ENCODE measurements at regions not wholly inside any gene's neighbourhood (a gene's known extent, or its start where the extent isn't known, plus 50 kb on each side); places are given as distances from the start of the nearest gene placed in this dataset.

DNA sequence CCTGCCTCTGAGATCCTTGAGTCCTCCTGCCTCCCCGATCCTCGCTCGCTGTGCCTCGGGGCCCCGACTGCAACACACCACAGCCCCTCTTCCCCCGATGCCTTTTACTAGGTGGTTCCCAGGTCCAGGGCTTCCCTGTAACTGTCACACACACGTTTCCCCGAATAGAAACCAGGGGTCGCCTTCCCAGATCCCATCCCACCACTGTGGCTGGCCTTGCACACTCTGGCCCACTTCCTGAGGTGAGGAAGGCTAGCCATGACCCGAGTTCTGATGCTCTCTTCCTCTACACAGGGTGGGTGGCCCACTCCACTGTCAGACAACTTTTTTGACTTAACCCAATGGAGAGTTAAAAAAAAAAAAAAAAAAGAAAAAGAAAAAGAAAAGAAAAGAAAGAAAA lies 139.6 kb upstream of the ASB18 start:
- TF ChIP-seq, protein P1, sequence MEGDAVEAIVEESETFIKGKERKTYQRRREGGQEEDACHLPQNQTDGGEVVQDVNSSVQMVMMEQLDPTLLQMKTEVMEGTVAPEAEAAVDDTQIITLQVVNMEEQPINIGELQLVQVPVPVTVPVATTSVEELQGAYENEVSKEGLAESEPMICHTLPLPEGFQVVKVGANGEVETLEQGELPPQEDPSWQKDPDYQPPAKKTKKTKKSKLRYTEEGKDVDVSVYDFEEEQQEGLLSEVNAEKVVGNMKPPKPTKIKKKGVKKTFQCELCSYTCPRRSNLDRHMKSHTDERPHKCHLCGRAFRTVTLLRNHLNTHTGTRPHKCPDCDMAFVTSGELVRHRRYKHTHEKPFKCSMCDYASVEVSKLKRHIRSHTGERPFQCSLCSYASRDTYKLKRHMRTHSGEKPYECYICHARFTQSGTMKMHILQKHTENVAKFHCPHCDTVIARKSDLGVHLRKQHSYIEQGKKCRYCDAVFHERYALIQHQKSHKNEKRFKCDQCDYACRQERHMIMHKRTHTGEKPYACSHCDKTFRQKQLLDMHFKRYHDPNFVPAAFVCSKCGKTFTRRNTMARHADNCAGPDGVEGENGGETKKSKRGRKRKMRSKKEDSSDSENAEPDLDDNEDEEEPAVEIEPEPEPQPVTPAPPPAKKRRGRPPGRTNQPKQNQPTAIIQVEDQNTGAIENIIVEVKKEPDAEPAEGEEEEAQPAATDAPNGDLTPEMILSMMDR (IDR thresholded peaks at IDR 0.05) = no peak
- TF ChIP-seq POLR2AphosphoS5 (IDR thresholded peaks at IDR 0.05) (no peak), POLR2A (IDR thresholded peaks at IDR 0.05) (no peak)
- Histone ChIP-seq H3K36me3 (no peaks in the 10 kb centered on the region), H3K4me3 (no peak overlapping the region), H3K27me3 (replicated peaks; ENCODE audit: insufficient read depth) (no peaks in the 10 kb centered on the region), H3K27ac (no peak overlapping the region), H3K9me3 (no peaks in the 10 kb centered on the region), H3K4me1 (replicated peaks) (no peaks in the 10 kb centered on the region)
- intact Hi-C loops (cut with DNase I) = no loop called here
- DNase-seq (ENCODE audit: low spot score) = no peak
- WGBS = 92% methylated on average over 10 of the region's 10 CpGs

- TF ChIP-seq POLR2AphosphoS5 (IDR thresholded peaks at IDR 0.05) (no peak), POLR2A (IDR thresholded peaks at IDR 0.05) (no peak)
- TF ChIP-seq, protein P1 (IDR thresholded peaks at IDR 0.05) = no peak
- DNase-seq (ENCODE audit: low spot score) = no peak
- Histone ChIP-seq H3K4me1 (replicated peaks) (no peaks in the 10 kb centered on the region), H3K27ac (no peak overlapping the region), H3K36me3 (no peaks in the 10 kb centered on the region), H3K9me3 (no peaks in the 10 kb centered on the region), H3K4me3 (no peak overlapping the region), H3K27me3 (replicated peaks; ENCODE audit: insufficient read depth) (no peaks in the 10 kb centered on the region)
- intact Hi-C loops (cut with DNase I) = no loop called here
- 100% methylated on average over 6 of the region's 6 CpGs for WGBS
Measured at GRCh38 chr2:236404346-236404745, 140.1 kb upstream of the ASB18 start.

DNA sequence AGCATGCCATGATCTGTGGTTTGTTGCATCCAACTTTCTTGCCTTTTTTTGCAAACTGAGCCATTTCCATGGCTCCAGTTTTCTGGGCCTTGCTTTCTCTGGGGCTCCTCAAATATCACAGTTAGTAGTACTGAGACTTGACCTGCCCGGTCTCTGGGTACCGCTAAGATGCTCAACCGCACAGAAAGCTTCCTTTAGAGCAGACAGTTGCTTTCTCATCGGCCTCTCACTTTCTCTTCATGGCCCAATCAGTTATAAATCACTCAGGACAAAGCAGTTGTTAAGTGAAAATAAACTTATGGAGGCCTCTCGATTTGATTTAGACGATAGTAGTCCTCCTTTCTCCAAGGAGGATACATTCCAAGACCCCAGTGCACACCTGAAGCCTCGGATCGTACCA lies 141.2 kb upstream of the ASB18 start:
- WGBS = 95% methylated on average over 8 of the region's 8 CpGs

DNA sequence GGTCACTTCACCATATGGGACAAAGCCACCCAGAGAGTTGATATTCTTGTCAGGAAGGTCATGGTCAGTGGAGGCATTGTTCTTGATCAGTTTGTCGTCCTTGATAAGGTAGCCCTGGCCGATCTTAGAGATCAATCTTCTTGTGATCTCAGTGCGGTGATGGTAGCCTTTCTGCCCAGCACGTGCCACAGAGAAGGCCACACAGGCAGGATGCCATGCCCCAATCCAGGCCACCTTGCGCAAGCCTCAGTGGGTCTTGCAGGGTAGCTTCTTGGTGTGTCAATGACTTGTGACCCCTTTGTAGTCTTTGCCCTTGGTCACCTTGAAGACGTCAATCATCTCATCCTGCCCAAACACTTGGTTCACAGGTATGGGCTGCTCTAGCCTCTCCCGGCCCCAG lies 143.9 kb upstream of the ASB18 start:
- no peak overlapping the region for H3K27ac ChIP-seq
- no peaks in the 10 kb centered on the region for H3K4me1 ChIP-seq (replicated peaks)
- WGBS = 97% methylated on average over 7 of the region's 7 CpGs
- intact Hi-C loops (cut with DNase I) = no loop called here
- H3K36me3 ChIP-seq = no peaks in the 10 kb centered on the region
- no peak for DNase-seq (ENCODE audit: low spot score)
- no peaks in the 10 kb centered on the region for H3K9me3 ChIP-seq
- TF ChIP-seq, protein P1 (IDR thresholded peaks at IDR 0.05) = no peak
- no peak for TF ChIP-seq POLR2AphosphoS5 (IDR thresholded peaks at IDR 0.05)
- no peak for TF ChIP-seq POLR2A (IDR thresholded peaks at IDR 0.05)
- no peaks in the 10 kb centered on the region for H3K27me3 ChIP-seq (replicated peaks; ENCODE audit: insufficient read depth)
- no peak overlapping the region for H3K4me3 ChIP-seq

More for the DNA sequence above, 141.2 kb upstream of the ASB18 start:
- no peak overlapping the region for H3K27ac ChIP-seq
- H3K36me3 ChIP-seq = no peaks in the 10 kb centered on the region
- DNase-seq (ENCODE audit: low spot score) = no peak
- H3K27me3 ChIP-seq (replicated peaks; ENCODE audit: insufficient read depth) = no peaks in the 10 kb centered on the region
- H3K4me3 ChIP-seq = no peak overlapping the region
- H3K9me3 ChIP-seq = no peaks in the 10 kb centered on the region
- intact Hi-C loops (cut with DNase I) = no loop called here
- no peaks in the 10 kb centered on the region for H3K4me1 ChIP-seq (replicated peaks)
- TF ChIP-seq POLR2A (IDR thresholded peaks at IDR 0.05) (no peak), POLR2AphosphoS5 (IDR thresholded peaks at IDR 0.05) (no peak)
- TF ChIP-seq, protein P1 (IDR thresholded peaks at IDR 0.05) = no peak

DNA sequence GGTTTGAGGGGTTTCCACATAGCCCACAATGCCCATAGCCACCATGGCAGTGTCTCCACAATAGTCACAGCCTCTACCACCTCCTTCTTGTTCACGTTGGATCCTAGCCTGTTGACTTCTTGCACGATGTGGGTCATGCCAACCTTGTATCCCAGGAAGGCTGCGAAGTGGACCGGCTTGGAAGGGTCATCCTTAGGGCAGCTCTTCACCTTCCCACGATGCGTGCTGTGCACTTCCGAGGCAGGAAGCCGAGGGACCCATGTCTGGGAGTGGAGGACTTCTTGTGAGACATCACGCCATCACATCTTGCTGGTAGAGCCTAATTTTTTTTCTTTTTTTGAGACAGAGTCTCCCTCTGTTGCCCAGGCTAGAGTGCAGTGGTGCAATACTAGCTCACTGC lies 144.6 kb upstream of the ASB18 start:
- DNase-seq (ENCODE audit: low spot score) = no peak
- no peak for TF ChIP-seq POLR2AphosphoS5 (IDR thresholded peaks at IDR 0.05)
- no peak for TF ChIP-seq POLR2A (IDR thresholded peaks at IDR 0.05)
- TF ChIP-seq, protein P1 (IDR thresholded peaks at IDR 0.05) = no peak
- Histone ChIP-seq H3K27ac (no peak overlapping the region), H3K4me1 (replicated peaks) (no peaks in the 10 kb centered on the region), H3K9me3 (no peaks in the 10 kb centered on the region), H3K4me3 (no peak overlapping the region), H3K36me3 (no peaks in the 10 kb centered on the region), H3K27me3 (replicated peaks; ENCODE audit: insufficient read depth) (no peaks in the 10 kb centered on the region)
- intact Hi-C loops (cut with DNase I) = no loop called here
- 94% methylated on average over 9 of the region's 9 CpGs for WGBS
